Small intestine (tissue), 7 donors: ENCODE measurements at regions not wholly inside any gene's neighbourhood (a gene's known extent, or its start where the extent isn't known, plus 50 kb on each side); places are given as distances from the start of the nearest gene placed in this dataset.
"Not testable (repeated sequence)": the region's sequence is repeated elsewhere in the genome, so short reads cannot be mapped to it uniquely, and the experiment has no call there.

Source experiments
- DNase-seq, 2 donors: peaks; one replicate each; pipeline versions ENCODE4 v3.0.0 to v3.0.0-alpha.2; 2013
- FAIRE-seq: peaks from 2 replicates; lab custom pipeline; 2012; peaks lifted over from hg19 to GRCh38; lab: Jason Lieb, UNC
- H3K27ac ChIP-seq, 3 donors: one replicate each; pipeline ENCODE4 v1.5.1; 2013; ENCODE audit warnings: low read length in 2 of 3, mild to moderate bottlenecking in 2 of 3, control low read depth in 1 of 3, inconsistent platforms in 1 of 3, low read depth in 1 of 3, moderate library complexity in 1 of 3
- H3K27me3 ChIP-seq, 3 donors: one replicate each; pipeline ENCODE4 v1.6.1; 2013; ENCODE audit warnings: low read length in 3 of 3, inconsistent platforms in 1 of 3; ENCODE audit not compliant: control insufficient read depth in 3 of 3, insufficient read depth in 3 of 3
- H3K36me3 ChIP-seq, 3 donors: one replicate each; pipeline ENCODE4 v1.6.1; 2013; ENCODE audit warnings: low read length in 3 of 3, inconsistent platforms in 1 of 3, low read depth in 1 of 3, mild to moderate bottlenecking in 1 of 3, moderate library complexity in 1 of 3; ENCODE audit not compliant: control insufficient read depth in 3 of 3, insufficient read depth in 2 of 3
- H3K4me1 ChIP-seq, 3 donors: one replicate each; pipeline ENCODE4 v1.6.1; 2013; ENCODE audit warnings: low read length in 2 of 3, inconsistent platforms in 1 of 3, low read depth in 1 of 3, mild to moderate bottlenecking in 1 of 3, moderate library complexity in 1 of 3; ENCODE audit not compliant: control insufficient read depth in 3 of 3, insufficient read depth in 2 of 3
- H3K4me3 ChIP-seq, 3 donors: one replicate each; pipeline ENCODE4 v1.5.1; 2013; ENCODE audit warnings: low read length in 3 of 3, control low read depth in 1 of 3, inconsistent platforms in 1 of 3, low read depth in 1 of 3, mild to moderate bottlenecking in 1 of 3, moderate library complexity in 1 of 3
- H3K9me3 ChIP-seq, 2 donors: one replicate each; pipeline ENCODE4 v1.6.1; 2013; ENCODE audit warnings: low read depth in 1 of 2, low read length in 1 of 2; ENCODE audit not compliant: control insufficient read depth in 2 of 2, insufficient read depth in 1 of 2
- WGBS, 3 donors: extraction: QIAGEN DNeasy Blood & Tissue Kit; methylation state at CpG; one replicate each; pipeline ENCODE4 v1.1.7; 2013; 5-methylcytosine and 5-hydroxymethylcytosine counted together
- donor health status: healthy with polysubstance abuse.
- donor health status: control.
- donor health status: control.
- donor health status: Bipolar disorder and iron deficiency.
- donor health status: healthy.

GRCh38 chr12:11986165-11986564 is 84.6 kb upstream of the BCL2L14 start:
- no peaks in the 10 kb centered on the region for H3K4me1 ChIP-seq
- H3K27ac ChIP-seq, result no peak overlapping the region
- H3K27me3 ChIP-seq, result no peaks in the 10 kb centered on the region
- no peaks in the 10 kb centered on the region for H3K36me3 ChIP-seq
- FAIRE-seq, result no peak
- H3K4me3 ChIP-seq, result no peak overlapping the region
- no peak for DNase-seq
- 73 to 85% (median 83%) methylated on average over 5 of the region's 5 CpGs for WGBS, 3 donors
- no peaks in the 10 kb centered on the region for H3K9me3 ChIP-seq

GRCh38 chr12:11987901-11988300 is 82.8 kb upstream of the BCL2L14 start:
- no peaks in the 10 kb centered on the region for H3K4me1 ChIP-seq
- H3K27me3 ChIP-seq, result no peaks in the 10 kb centered on the region
- no peak overlapping the region for H3K4me3 ChIP-seq
- H3K36me3 ChIP-seq, result no peaks in the 10 kb centered on the region
- DNase-seq (no peak), FAIRE-seq (no peak)
- H3K9me3 ChIP-seq, result no peaks in the 10 kb centered on the region
- no peak overlapping the region for H3K27ac ChIP-seq
- WGBS, 3 donors, result 81 to 86% (median 84%) methylated on average over 4 of the region's 4 CpGs

- H3K4me1 ChIP-seq, result no peaks in the 10 kb centered on the region
- DNase-seq (no peak), FAIRE-seq (no peak)
- no peaks in the 10 kb centered on the region for H3K27me3 ChIP-seq
- H3K9me3 ChIP-seq, result peaks cover 0 to 1% of the 10 kb centered on the region in 2 donors
- no peak overlapping the region for H3K27ac ChIP-seq
- 85 to 92% (median 86%) methylated on average over 4 of the region's 4 CpGs for WGBS, 3 donors
- H3K4me3 ChIP-seq, result no peak overlapping the region
- H3K36me3 ChIP-seq, result no peaks in the 10 kb centered on the region
These were observed 79.1 kb upstream of the BCL2L14 start for GRCh38 chr12:11991604-11992003.

- H3K27ac ChIP-seq, result no peak overlapping the region
- H3K27me3 ChIP-seq, result no peaks in the 10 kb centered on the region
- WGBS, 3 donors, result 92 to 96% (median 95%) methylated on average over 3 of the region's 3 CpGs
- no peaks in the 10 kb centered on the region for H3K36me3 ChIP-seq
- peaks cover 0 to 2% of the 10 kb centered on the region in 2 donors for H3K9me3 ChIP-seq
- DNase-seq, result no peak
- H3K4me1 ChIP-seq, result no peaks in the 10 kb centered on the region
- no peak overlapping the region for H3K4me3 ChIP-seq
- no peak for FAIRE-seq
These were observed 78.2 kb upstream of the BCL2L14 start for GRCh38 chr12:11992515-11992914.

GRCh38 chr12:11998307-11998943 is 72.3 kb upstream of the BCL2L14 start:
- not testable (repeated sequence) for H3K36me3 ChIP-seq, FAIRE-seq, DNase-seq, H3K9me3 ChIP-seq, H3K4me3 ChIP-seq, H3K27me3 ChIP-seq, H3K27ac ChIP-seq, H3K4me1 ChIP-seq
- 77 to 83% (median 79%) methylated on average over 7 of the region's 7 CpGs for WGBS, 3 donors

GRCh38 chr12:11998944-11999315 is 71.8 kb upstream of the BCL2L14 start:
- no peak overlapping the region for H3K27ac ChIP-seq
- WGBS, 3 donors, result 84 to 96% (median 87%) methylated on average over 1 of the region's 1 CpG

GRCh38 chr12:12003609-12004008 is 67.1 kb upstream of the BCL2L14 start:
- DNase-seq, result no peak
- Histone ChIP-seq H3K4me3 (no peak overlapping the region), H3K36me3 (no peaks in the 10 kb centered on the region), H3K4me1 (no peaks in the 10 kb centered on the region), H3K27me3 (no peaks in the 10 kb centered on the region), H3K27ac (no peak overlapping the region), H3K9me3 (no peaks in the 10 kb centered on the region)
- FAIRE-seq, result no peak
- WGBS, 3 donors, result 87 to 97% (median 92%) methylated on average over 5 of the region's 5 CpGs

More at GRCh38 chr12:11998944-11999315, 71.8 kb upstream of the BCL2L14 start:
- no peaks in the 10 kb centered on the region for H3K36me3 ChIP-seq
- FAIRE-seq (no peak), DNase-seq (no peak)
- H3K4me3 ChIP-seq, result no peak overlapping the region
- H3K4me1 ChIP-seq, result no peaks in the 10 kb centered on the region
- H3K9me3 ChIP-seq, result peaks cover 0 to 2% of the 10 kb centered on the region in 2 donors
- H3K27me3 ChIP-seq, result no peaks in the 10 kb centered on the region

- H3K27ac ChIP-seq, result no peak overlapping the region
- H3K9me3 ChIP-seq, result no peaks in the 10 kb centered on the region
- WGBS, 3 donors, result 88 to 89% (median 89%) methylated on average over 3 of the region's 3 CpGs
- no peaks in the 10 kb centered on the region for H3K36me3 ChIP-seq
- no peaks in the 10 kb centered on the region for H3K27me3 ChIP-seq
- H3K4me3 ChIP-seq, result no peak overlapping the region
- no peak for DNase-seq
- FAIRE-seq, result no peak
- no peaks in the 10 kb centered on the region for H3K4me1 ChIP-seq
These were observed 66.2 kb upstream of the BCL2L14 start for GRCh38 chr12:12004524-12004923.
